ENCODE measurements at regions not wholly inside any gene's neighbourhood (a gene's known extent, or its start where the extent isn't known, plus 50 kb on each side); places are given as distances from the start of the nearest gene placed in this dataset.

- peak; percentile 37 for DNase-seq
- Histone ChIP-seq H3K27ac (no peak overlapping the region), H3K4me3 (ENCODE audit: low read depth, low read length) (no peak overlapping the region), H3K36me3 (replicated peaks) (no peaks in the 10 kb centered on the region), H3K27me3 (replicated peaks) (no peaks in the 10 kb centered on the region)
- in situ Hi-C loops (cut with HindIII; ENCODE audit: low pct_ligation_motif_present, low sequenced_read_pairs) = no loop called here
- TF ChIP-seq CTCF (IDR thresholded peaks at IDR 0.05; ENCODE audit: low read depth, low read length, missing control alignments) = no peak
Measured at GRCh38 chr9:78595200-78595945, 298.4 kb downstream of the PSAT1 start.

GRCh38 chr9:78596346-78596745 is 299.4 kb downstream of the PSAT1 start:
- no peak for DNase-seq
- no peaks in the 10 kb centered on the region for H3K27me3 ChIP-seq (replicated peaks)
- in situ Hi-C loops (cut with HindIII; ENCODE audit: low pct_ligation_motif_present, low sequenced_read_pairs) = no loop called here

GRCh38 chr9:78598120-78598519 is 301.2 kb downstream of the PSAT1 start:
- in situ Hi-C loops (cut with HindIII; ENCODE audit: low pct_ligation_motif_present, low sequenced_read_pairs) = no loop called here
- TF ChIP-seq CTCF (IDR thresholded peaks at IDR 0.05; ENCODE audit: low read depth, low read length, missing control alignments) = no peak
- DNase-seq = no peak
- Histone ChIP-seq H3K36me3 (replicated peaks) (no peaks in the 10 kb centered on the region), H3K27ac (no peak overlapping the region), H3K27me3 (replicated peaks) (no peaks in the 10 kb centered on the region), H3K4me3 (ENCODE audit: low read depth, low read length) (no peak overlapping the region)

More at GRCh38 chr9:78596346-78596745, 299.4 kb downstream of the PSAT1 start:
- H3K4me3 ChIP-seq (ENCODE audit: low read depth, low read length) = no peak overlapping the region
- H3K36me3 ChIP-seq (replicated peaks) = no peaks in the 10 kb centered on the region
- no peak for TF ChIP-seq CTCF (IDR thresholded peaks at IDR 0.05; ENCODE audit: low read depth, low read length, missing control alignments)
- no peak overlapping the region for H3K27ac ChIP-seq

- in situ Hi-C loops (cut with HindIII; ENCODE audit: low pct_ligation_motif_present, low sequenced_read_pairs) = no loop called here
- no peak for DNase-seq
Measured at GRCh38 chr9:78599926-78600325, 303.0 kb downstream of the PSAT1 start.

GRCh38 chr9:78601957-78602565 is 305.1 kb downstream of the PSAT1 start:
- Histone ChIP-seq H3K27me3 (replicated peaks) (no peaks in the 10 kb centered on the region), H3K27ac (no peak overlapping the region), H3K36me3 (replicated peaks) (no peaks in the 10 kb centered on the region), H3K4me3 (ENCODE audit: low read depth, low read length) (no peak overlapping the region)
- DNase-seq = peak; percentile 63
- in situ Hi-C loops (cut with HindIII; ENCODE audit: low pct_ligation_motif_present, low sequenced_read_pairs) = no loop called here
- TF ChIP-seq CTCF (IDR thresholded peaks at IDR 0.05; ENCODE audit: low read depth, low read length, missing control alignments) = peak; percentile 83

More at GRCh38 chr9:78599926-78600325, 303.0 kb downstream of the PSAT1 start:
- TF ChIP-seq CTCF (IDR thresholded peaks at IDR 0.05; ENCODE audit: low read depth, low read length, missing control alignments) = no peak
- no peaks in the 10 kb centered on the region for H3K27me3 ChIP-seq (replicated peaks)
- no peak overlapping the region for H3K27ac ChIP-seq
- no peak overlapping the region for H3K4me3 ChIP-seq (ENCODE audit: low read depth, low read length)
- no peaks in the 10 kb centered on the region for H3K36me3 ChIP-seq (replicated peaks)
